Neural cell (in vitro differentiated cells): ENCODE measurements at regions not wholly inside any gene's neighbourhood (a gene's known extent, or its start where the extent isn't known, plus 50 kb on each side); places are given as distances from the start of the nearest gene placed in this dataset.

Source experiments
- H2AFZ ChIP-seq: fragments of 200-600, 300-800 bp; sonication (generic), shearing (Covaris generic); 2 replicates; pipeline ENCODE4 v1.6.0; 2014; ENCODE audit warnings: low read depth, mild to moderate bottlenecking, antibody characterized with exemption, low read length, moderate library complexity
- H3F3A ChIP-seq: fragments of 200-600 bp; shearing (Covaris generic); 2 replicates; pipeline ENCODE4 v1.6.1; 2016; ENCODE audit warnings: mild to moderate bottlenecking, moderate library complexity, mixed read lengths, antibody characterized with exemption, low read length; ENCODE audit not compliant: insufficient read depth, poor library complexity, severe bottlenecking
- H3K27ac ChIP-seq: fragments of 200-600, 300-800 bp; sonication (generic), shearing (Covaris generic); 2 replicates; pipeline ENCODE4 v1.5.1; 2014; ENCODE audit warnings: mild to moderate bottlenecking, low read length, moderate library complexity
- H3K27me3 ChIP-seq: fragments of 300-800, 200-600 bp; sonication (generic), shearing (Covaris generic); 2 replicates; pipeline ENCODE4 v1.6.0; 2014; ENCODE audit warnings: mild to moderate bottlenecking, low read depth, low read length, moderate library complexity; ENCODE audit not compliant: insufficient read depth
- H3K36me3 ChIP-seq: fragments of 300-800, 200-600 bp; sonication (generic), shearing (Covaris generic); 2 replicates; pipeline ENCODE4 v1.5.1; 2014; ENCODE audit warnings: mild to moderate bottlenecking, antibody characterized with exemption, low read length, moderate library complexity; ENCODE audit not compliant: insufficient read depth
- H3K4me2 ChIP-seq: fragments of 300-800, 200-600 bp; sonication (generic), shearing (Covaris generic); 2 replicates; pipeline ENCODE4 v1.6.0; 2014; ENCODE audit warnings: mild to moderate bottlenecking, low read length
- H3K4me3 ChIP-seq: fragments of 300-800, 200-600 bp; sonication (generic), shearing (Covaris generic); 2 replicates; pipeline ENCODE4 v1.5.1; 2014; ENCODE audit warnings: mild to moderate bottlenecking, low read length, moderate library complexity
- H3K79me2 ChIP-seq: fragments of 200-600 bp; shearing (Covaris generic); replicated peaks from 2 replicates; pipeline ENCODE4 v1.6.0; 2014; ENCODE audit warnings: mild to moderate bottlenecking, low read length, moderate library complexity; ENCODE audit not compliant: insufficient read depth
- H3K9ac ChIP-seq: fragments of 300-800, 200-600 bp; sonication (generic), shearing (Covaris generic); 2 replicates; pipeline ENCODE4 v1.6.1; 2016; ENCODE audit warnings: mild to moderate bottlenecking, low read length, mixed read lengths
- H3K9me2 ChIP-seq: fragments of 200-600 bp; shearing (Covaris generic); 2 replicates; pipeline ENCODE4 v1.6.1; 2016; ENCODE audit warnings: mild to moderate bottlenecking, low read length, mixed read lengths; ENCODE audit not compliant: insufficient read depth
- H3K9me3 ChIP-seq: fragments of 200-600, 300-800 bp; sonication (generic), shearing (Covaris generic); 2 replicates; pipeline ENCODE4 v1.6.1; 2016; ENCODE audit warnings: mild to moderate bottlenecking, mixed run types, low read length, moderate library complexity, mixed read lengths
- H4K20me1 ChIP-seq: fragments of 200-600 bp; shearing (Covaris generic); 2 replicates; pipeline ENCODE4 v1.6.1; 2016; ENCODE audit warnings: mild to moderate bottlenecking, mixed run types; ENCODE audit not compliant: insufficient read depth
- EP300 ChIP-seq: fragments of 450-650 bp; conservative IDR thresholded peaks from 2 replicates; pipeline ENCODE4 v1.6.1; 2014; ENCODE audit warnings: antibody characterized with exemption, mild to moderate bottlenecking, moderate library complexity; ENCODE audit not compliant: poor library complexity, severe bottlenecking
- EZH2 ChIP-seq: fragments of 200-600, 300-800 bp; shearing (Covaris generic), sonication (generic); IDR thresholded peaks from 2 replicates; pipeline ENCODE4 v1.6.1; 2014; ENCODE audit warnings: antibody characterized with exemption, low read length, borderline replicate concordance, mild to moderate bottlenecking; ENCODE audit not compliant: insufficient read depth, poor library complexity, severe bottlenecking
- MXI1 ChIP-seq: fragments of 450-650 bp; conservative IDR thresholded peaks from 2 replicates; pipeline ENCODE4 v1.6.1; 2014; ENCODE audit warnings: antibody characterized with exemption, mild to moderate bottlenecking; ENCODE audit not compliant: poor library complexity, severe bottlenecking
- POLR2AphosphoS5 ChIP-seq: IDR thresholded peaks from 2 replicates; pipeline ENCODE4 v1.6.1; 2012
- RAD21 ChIP-seq: fragments of 450-650 bp; conservative IDR thresholded peaks from 2 replicates; pipeline ENCODE4 v1.6.1; 2014; ENCODE audit warnings: antibody characterized with exemption, mild to moderate bottlenecking, moderate library complexity
- REST ChIP-seq: IDR thresholded peaks from 2 replicates; pipeline ENCODE4 v1.6.1; 2012; ENCODE audit warnings: borderline replicate concordance
- SMC3 ChIP-seq: fragments of 450-650 bp; conservative IDR thresholded peaks from 2 replicates; pipeline ENCODE4 v1.6.1; 2014; ENCODE audit warnings: antibody characterized with exemption, mild to moderate bottlenecking, moderate library complexity; ENCODE audit not compliant: poor library complexity
- TAF1 ChIP-seq: IDR thresholded peaks from 2 replicates; pipeline ENCODE4 v1.6.1; 2012; ENCODE audit warnings: low read depth
- TF ChIP-seq, protein P1 (sequence below): fragments of 450-650 bp; IDR thresholded peaks from 2 replicates; pipeline ENCODE4 v1.5.1; 2014; ENCODE audit warnings: antibody characterized with exemption, mild to moderate bottlenecking, moderate library complexity; ENCODE audit not compliant: poor library complexity, severe bottlenecking

DNA sequence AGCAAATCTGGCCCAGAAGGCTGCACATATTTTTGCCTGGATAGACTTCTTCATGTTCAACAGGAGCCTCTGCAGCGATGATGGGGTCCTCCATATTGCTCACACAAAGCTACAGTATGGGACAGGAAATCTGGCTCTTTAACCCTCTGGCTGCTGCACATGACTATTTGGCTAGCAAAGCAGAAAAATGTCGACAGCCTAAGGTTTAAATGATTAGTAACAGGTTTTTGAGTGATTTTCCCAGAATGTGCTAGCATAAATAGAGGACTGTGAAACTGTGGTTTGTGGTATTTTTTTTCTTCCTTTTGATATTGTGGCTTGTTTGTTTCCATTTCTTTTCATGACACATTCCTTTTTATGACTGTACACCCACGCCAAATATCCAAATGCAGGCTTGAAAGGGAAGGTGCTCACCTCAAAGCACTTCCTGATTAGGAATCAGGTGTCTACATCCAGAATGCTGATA is 120.2 kb upstream of the GK2 start:
- H3K9ac ChIP-seq, result no peak overlapping the region
- no peaks in the 10 kb centered on the region for H4K20me1 ChIP-seq
- no peak overlapping the region for H3K4me2 ChIP-seq
- no peaks in the 10 kb centered on the region for H3K36me3 ChIP-seq
- H2AFZ ChIP-seq, result no peak overlapping the region
- H3K9me2 ChIP-seq, result no peaks in the 10 kb centered on the region
- no peaks in the 10 kb centered on the region for H3K79me2 ChIP-seq
- H3K9me3 ChIP-seq, result no peaks in the 10 kb centered on the region
- H3K4me3 ChIP-seq, result no peak overlapping the region
- TF ChIP-seq, protein P1, sequence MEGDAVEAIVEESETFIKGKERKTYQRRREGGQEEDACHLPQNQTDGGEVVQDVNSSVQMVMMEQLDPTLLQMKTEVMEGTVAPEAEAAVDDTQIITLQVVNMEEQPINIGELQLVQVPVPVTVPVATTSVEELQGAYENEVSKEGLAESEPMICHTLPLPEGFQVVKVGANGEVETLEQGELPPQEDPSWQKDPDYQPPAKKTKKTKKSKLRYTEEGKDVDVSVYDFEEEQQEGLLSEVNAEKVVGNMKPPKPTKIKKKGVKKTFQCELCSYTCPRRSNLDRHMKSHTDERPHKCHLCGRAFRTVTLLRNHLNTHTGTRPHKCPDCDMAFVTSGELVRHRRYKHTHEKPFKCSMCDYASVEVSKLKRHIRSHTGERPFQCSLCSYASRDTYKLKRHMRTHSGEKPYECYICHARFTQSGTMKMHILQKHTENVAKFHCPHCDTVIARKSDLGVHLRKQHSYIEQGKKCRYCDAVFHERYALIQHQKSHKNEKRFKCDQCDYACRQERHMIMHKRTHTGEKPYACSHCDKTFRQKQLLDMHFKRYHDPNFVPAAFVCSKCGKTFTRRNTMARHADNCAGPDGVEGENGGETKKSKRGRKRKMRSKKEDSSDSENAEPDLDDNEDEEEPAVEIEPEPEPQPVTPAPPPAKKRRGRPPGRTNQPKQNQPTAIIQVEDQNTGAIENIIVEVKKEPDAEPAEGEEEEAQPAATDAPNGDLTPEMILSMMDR, result no peak
- TF ChIP-seq POLR2AphosphoS5 (no peak), EP300 (no peak), MXI1 (no peak), RAD21 (no peak), REST (no peak), SMC3 (no peak), EZH2 (no peak), TAF1 (no peak)
- no peaks in the 10 kb centered on the region for H3K27me3 ChIP-seq
- H3F3A ChIP-seq, result no peaks in the 10 kb centered on the region
- no peak overlapping the region for H3K27ac ChIP-seq

DNA sequence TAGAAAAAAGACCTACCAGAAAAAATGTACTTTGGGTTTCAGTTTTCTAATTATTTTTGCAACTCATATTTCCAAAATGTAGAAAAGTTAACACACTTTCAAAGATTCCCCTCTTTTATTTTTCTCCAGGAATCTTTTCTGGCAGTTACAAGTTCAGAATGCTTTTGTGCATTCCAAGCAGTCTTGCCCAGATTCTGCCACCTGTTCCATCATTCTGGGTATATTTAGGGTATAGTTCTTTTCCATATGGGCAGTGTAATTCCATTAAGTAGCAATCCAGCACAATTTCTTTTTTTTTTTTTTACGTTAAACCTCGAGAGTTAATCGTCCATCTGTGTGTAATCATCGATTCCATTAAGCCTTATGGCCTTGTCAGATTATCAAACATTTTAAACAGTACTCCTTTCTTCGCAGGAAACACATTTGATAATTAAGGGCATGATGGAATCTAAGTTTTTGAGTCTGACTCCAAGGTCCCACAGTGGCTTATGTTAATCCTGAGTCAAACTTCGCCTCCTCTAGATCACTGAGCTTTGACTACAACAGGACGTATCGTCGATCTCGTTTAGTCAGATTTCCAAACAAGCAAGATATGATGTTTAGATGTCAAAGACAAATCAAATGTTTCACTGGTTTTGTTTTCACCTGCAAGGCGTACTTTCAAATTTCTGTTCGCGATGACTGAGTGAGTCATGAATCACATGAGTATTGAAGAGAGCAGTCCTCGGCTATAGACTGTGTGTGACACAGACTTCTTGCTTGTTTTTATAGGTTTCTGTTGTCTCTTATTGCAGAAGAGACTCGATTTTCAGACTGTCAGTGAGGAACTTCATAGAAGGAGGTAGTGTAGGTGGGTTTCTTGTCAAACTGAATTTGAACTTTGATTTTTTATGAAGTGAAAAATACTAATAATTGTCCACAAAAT is 118.9 kb upstream of the GK2 start:
- Histone ChIP-seq H3K27ac (no peak overlapping the region), H3F3A (no peaks in the 10 kb centered on the region), H3K36me3 (no peaks in the 10 kb centered on the region), H3K4me2 (no peak overlapping the region), H3K27me3 (no peaks in the 10 kb centered on the region), H4K20me1 (no peaks in the 10 kb centered on the region), H3K9ac (no peak overlapping the region), H2AFZ (no peak overlapping the region), H3K9me2 (no peaks in the 10 kb centered on the region), H3K9me3 (no peaks in the 10 kb centered on the region), H3K79me2 (no peaks in the 10 kb centered on the region), H3K4me3 (no peak overlapping the region)
- TF ChIP-seq EP300, result no peak
- TF ChIP-seq, protein P1, result no peak
- no peak for TF ChIP-seq SMC3
- no peak for TF ChIP-seq POLR2AphosphoS5
- TF ChIP-seq EZH2, result no peak
- TF ChIP-seq REST, result no peak
- no peak for TF ChIP-seq RAD21
- no peak for TF ChIP-seq TAF1
- TF ChIP-seq MXI1, result no peak
